Endothelial cell of umbilical vein (primary cell): ENCODE measurements at regions not wholly inside any gene's neighbourhood (a gene's known extent, or its start where the extent isn't known, plus 50 kb on each side); places are given as distances from the start of the nearest gene placed in this dataset.

ENCODE experiments used
- BruUV-seq: library from RNA; stranded (reverse); fragments of 400-500 nt; replicated peaks from 2 replicates; lab custom pipeline; 2021; lab: Mats Ljungman, UMichigan
- CTCF ChIA-PET: fragments of 300-600, 350-600 bp; sonication (Branson Sonifier 250); formaldehyde crosslinking; loops from one replicate; lab custom pipeline; 2021; ENCODE audit warnings: antibody characterized with exemption, inconsistent platforms; lab: Charles Lee
- POLR2A ChIA-PET: fragments of 300-600, 350-600 bp; sonication (Branson Sonifier 250); formaldehyde crosslinking; loops from one replicate; lab custom pipeline; 2021; ENCODE audit warnings: antibody characterized with exemption, inconsistent platforms; lab: Charles Lee
- DNase-seq: peaks from one replicate; pipeline ENCODE4 v3.0.0-alpha.2; 2011; ENCODE audit warnings: low read depth, low spot score
- FAIRE-seq: peaks from 2 replicates; lab custom pipeline; 2011; peaks lifted over from hg19 to GRCh38; lab: Jason Lieb, UNC
- H2AFZ ChIP-seq: 2 replicates; pipeline ENCODE4 v1.6.0; 2012; ENCODE audit warnings: low read depth, low read length, control low read depth, inconsistent platforms
- H3K27ac ChIP-seq: 2 replicates; pipeline ENCODE4 v1.5.1; 2011; ENCODE audit warnings: low read depth, mild to moderate bottlenecking, control low read depth, low read length, moderate library complexity; ENCODE audit not compliant: insufficient read depth
- H3K27me3 ChIP-seq, 2 experiments: 2 replicates each; pipeline versions ENCODE4 v1.6.0 to v1.6.1; 2011; ENCODE audit warnings: low read length in 2 of 2, mixed read lengths in 1 of 2; ENCODE audit not compliant: control insufficient read depth in 2 of 2, insufficient read depth in 2 of 2
- H3K36me3 ChIP-seq, 2 experiments: 2 replicates in 1 of 2; 3 replicates in 1 of 2; pipeline ENCODE4 v1.5.1; 2011; ENCODE audit warnings: low read length in 2 of 2, mild to moderate bottlenecking in 1 of 2, moderate library complexity in 1 of 2; ENCODE audit not compliant: control insufficient read depth in 2 of 2, insufficient read depth in 2 of 2; ENCODE audit errors: extremely low read depth in 1 of 2
- H3K4me1 ChIP-seq: 3 replicates; pipeline ENCODE4 v1.5.1; 2011; ENCODE audit warnings: mild to moderate bottlenecking, low read length; ENCODE audit not compliant: control insufficient read depth, insufficient read depth; ENCODE audit errors: extremely low read depth
- H3K4me2 ChIP-seq: 2 replicates; pipeline ENCODE4 v1.6.1; 2011; ENCODE audit warnings: low read length, control low read depth, mixed read lengths; ENCODE audit not compliant: insufficient read depth
- H3K4me3 ChIP-seq, 3 experiments: fragments of 200-600 bp in 1 of 3; sonication (generic), shearing (Covaris generic) in 1 of 3; replicated peaks in 1 of 3; 2 replicates each; pipeline ENCODE4 v1.5.1; 2011 to 2016; ENCODE audit warnings: control low read depth in 3 of 3, low read length in 3 of 3, mild to moderate bottlenecking in 2 of 3, inconsistent platforms in 1 of 3, low read depth in 1 of 3, moderate library complexity in 1 of 3; ENCODE audit not compliant: insufficient read depth in 1 of 3
- H3K79me2 ChIP-seq: 2 replicates; pipeline ENCODE4 v1.6.0; 2012; ENCODE audit warnings: low read length, inconsistent platforms; ENCODE audit not compliant: control insufficient read depth, insufficient read depth
- H3K9ac ChIP-seq: replicated peaks from 2 replicates; pipeline ENCODE3; 2011; ENCODE audit warnings: low read length, control low read depth; ENCODE audit not compliant: insufficient read depth; ENCODE audit errors: extremely low read depth
- H3K9me1 ChIP-seq: replicated peaks from 3 replicates; pipeline ENCODE4 v1.6.0; 2011; ENCODE audit warnings: mild to moderate bottlenecking, low read length; ENCODE audit not compliant: control insufficient read depth, insufficient read depth; ENCODE audit errors: extremely low read depth
- H3K9me3 ChIP-seq: replicated peaks from 2 replicates; pipeline ENCODE4 v1.5.1; 2012; ENCODE audit warnings: low read length, inconsistent platforms; ENCODE audit not compliant: control insufficient read depth, insufficient read depth
- H4K20me1 ChIP-seq: replicated peaks from 2 replicates; pipeline ENCODE3; 2011; ENCODE audit warnings: mild to moderate bottlenecking, low read length; ENCODE audit not compliant: control insufficient read depth, insufficient read depth; ENCODE audit errors: extremely low read depth
- EZH2 ChIP-seq: IDR thresholded peaks from 2 replicates; pipeline ENCODE4 v1.6.1; 2012; ENCODE audit warnings: borderline replicate concordance, low read depth, mild to moderate bottlenecking, moderate library complexity, low read length, inconsistent platforms; ENCODE audit not compliant: severe bottlenecking
- FOS ChIP-seq: IDR thresholded peaks from 2 replicates; pipeline ENCODE4 v1.6.1; 2011; ENCODE audit warnings: mild to moderate bottlenecking, low read length, moderate library complexity, borderline replicate concordance; ENCODE audit not compliant: insufficient read depth
- GATA2 ChIP-seq: IDR thresholded peaks from 2 replicates; pipeline ENCODE4 v1.7.0; 2011; ENCODE audit warnings: low read depth, mild to moderate bottlenecking, moderate library complexity, mixed read lengths, low read length; ENCODE audit not compliant: insufficient read length, insufficient read depth
- MYC ChIP-seq: IDR thresholded peaks from one replicate; pipeline ENCODE4 v1.6.1; 2011; ENCODE audit warnings: mild to moderate bottlenecking, low read depth, low read length
- POLR2A ChIP-seq: IDR thresholded peaks from 2 replicates; pipeline ENCODE4 v1.6.1; 2012; ENCODE audit warnings: low read depth, mild to moderate bottlenecking, control low read depth, low read length
- POLR2AphosphoS5 ChIP-seq: IDR thresholded peaks from 2 replicates; pipeline ENCODE4 v1.6.1; 2012; ENCODE audit warnings: low read depth, mild to moderate bottlenecking, control low read depth, low read length, moderate library complexity; ENCODE audit not compliant: insufficient read depth
- dilution Hi-C: fragments of 300-500 bp; cut with MboI; formaldehyde crosslinking; loops from one replicate; pipeline ENCODE4 v1.15.0; 2019; ENCODE audit warnings: low sequenced_read_pairs; ENCODE audit not compliant: extremely low pct_ligation_motif_present
- intact Hi-C: fragments of 100-400 bp; cut with micrococcal nuclease; formaldehyde crosslinking; loops from one replicate; pipeline ENCODE4 v1.10.0; 2022
- TF ChIP-seq, protein P1 (sequence below), 2 donors: IDR thresholded peaks; 1 replicate in 1 of 2; 2 replicates in 1 of 2; pipeline ENCODE4 v1.5.1; 2011; ENCODE audit warnings: low read length in 2 of 2, mild to moderate bottlenecking in 2 of 2, moderate library complexity in 2 of 2, control low read depth in 1 of 2, inconsistent platforms in 1 of 2, low read depth in 1 of 2; ENCODE audit not compliant: insufficient read depth in 1 of 2; ENCODE audit errors: extremely low read depth in 1 of 2
- TF ChIP-seq, protein P2 (sequence below): IDR thresholded peaks from 2 replicates; pipeline ENCODE4 v1.6.1; 2011; ENCODE audit not compliant: insufficient read depth, insufficient read length

DNA sequence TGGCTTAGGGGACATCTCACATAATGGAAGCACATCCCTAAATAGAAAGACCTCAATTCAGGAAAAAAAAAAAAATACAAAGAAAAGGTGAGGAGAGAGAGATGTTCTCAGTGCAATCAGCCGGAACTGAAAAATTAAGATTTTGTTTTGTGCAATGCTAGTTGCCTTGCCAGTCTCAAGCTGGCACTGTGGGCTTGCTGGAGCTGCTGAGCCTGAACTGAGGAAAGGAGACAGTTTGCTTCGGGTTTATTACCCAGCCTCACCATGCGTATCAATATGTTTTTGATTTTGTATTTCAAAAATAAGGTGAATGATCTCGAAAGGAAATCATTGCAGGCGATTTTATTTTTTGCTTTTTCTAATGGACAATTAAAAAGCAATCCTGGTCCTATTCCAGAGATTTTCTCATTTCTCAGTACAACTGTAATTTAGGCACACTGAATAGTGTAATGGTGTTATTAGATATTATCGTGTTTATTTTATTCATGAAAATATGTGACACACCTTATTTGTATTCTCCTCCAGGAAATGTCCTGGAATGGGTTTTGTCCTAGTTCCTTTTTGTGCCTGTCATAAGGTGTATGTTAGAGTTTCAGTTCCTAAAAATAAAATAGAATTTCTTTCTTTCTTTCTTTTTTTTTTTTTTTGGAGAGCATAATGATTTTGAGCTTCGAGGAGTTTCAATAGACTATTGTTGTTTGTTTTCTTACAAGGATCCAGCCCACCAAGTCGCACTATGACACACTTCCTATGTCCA, 72.8 kb upstream of the ZEB2 start:
- FAIRE-seq, result no peak
- Histone ChIP-seq H3K4me2 (peak overlapping the region; percentile 19), H3K79me2 (no peaks in the 10 kb centered on the region), H3K27me3 (no peaks in the 10 kb centered on the region), H4K20me1 (no peaks in the 10 kb centered on the region), H3K4me1 (peaks cover 38% of the 10 kb centered on the region), H3K4me3 (no peak overlapping the region), H3K9me3 (no peaks in the 10 kb centered on the region), H3K27ac (no peak overlapping the region), H3K36me3 (no peaks in the 10 kb centered on the region), H3K9me1 (no peaks in the 10 kb centered on the region), H3K9ac (no peak overlapping the region), H2AFZ (peak overlapping the region; percentile 17)
- CTCF ChIA-PET, result interaction anchor here (0.6 to 2.0 kb wide), 8 partner anchors 9 to 420 kb away, joined by 3 to 9 read pairs (median 4); no protein-coding TSS in a partner anchor
- TF ChIP-seq EZH2 (no peak), GATA2 (no peak), POLR2A (no peak), MYC (no peak), POLR2AphosphoS5 (no peak), FOS (no peak)
- TF ChIP-seq, protein P1, sequence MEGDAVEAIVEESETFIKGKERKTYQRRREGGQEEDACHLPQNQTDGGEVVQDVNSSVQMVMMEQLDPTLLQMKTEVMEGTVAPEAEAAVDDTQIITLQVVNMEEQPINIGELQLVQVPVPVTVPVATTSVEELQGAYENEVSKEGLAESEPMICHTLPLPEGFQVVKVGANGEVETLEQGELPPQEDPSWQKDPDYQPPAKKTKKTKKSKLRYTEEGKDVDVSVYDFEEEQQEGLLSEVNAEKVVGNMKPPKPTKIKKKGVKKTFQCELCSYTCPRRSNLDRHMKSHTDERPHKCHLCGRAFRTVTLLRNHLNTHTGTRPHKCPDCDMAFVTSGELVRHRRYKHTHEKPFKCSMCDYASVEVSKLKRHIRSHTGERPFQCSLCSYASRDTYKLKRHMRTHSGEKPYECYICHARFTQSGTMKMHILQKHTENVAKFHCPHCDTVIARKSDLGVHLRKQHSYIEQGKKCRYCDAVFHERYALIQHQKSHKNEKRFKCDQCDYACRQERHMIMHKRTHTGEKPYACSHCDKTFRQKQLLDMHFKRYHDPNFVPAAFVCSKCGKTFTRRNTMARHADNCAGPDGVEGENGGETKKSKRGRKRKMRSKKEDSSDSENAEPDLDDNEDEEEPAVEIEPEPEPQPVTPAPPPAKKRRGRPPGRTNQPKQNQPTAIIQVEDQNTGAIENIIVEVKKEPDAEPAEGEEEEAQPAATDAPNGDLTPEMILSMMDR (IDR thresholded peaks at IDR 0.05; ENCODE audit: extremely low read depth in 1 of 2, insufficient read depth in 1 of 2, low read depth in 1 of 2, low read length in 2 of 2), result no peak
- TF ChIP-seq, protein P2, sequence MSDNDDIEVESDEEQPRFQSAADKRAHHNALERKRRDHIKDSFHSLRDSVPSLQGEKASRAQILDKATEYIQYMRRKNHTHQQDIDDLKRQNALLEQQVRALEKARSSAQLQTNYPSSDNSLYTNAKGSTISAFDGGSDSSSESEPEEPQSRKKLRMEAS, result no peak
- intact Hi-C loops, result no loop called here
- no peak for DNase-seq
- dilution Hi-C loops, result no loop called here
- BruUV-seq, result no TSS peak
- POLR2A ChIA-PET, result no interaction called here
